ENCODE measurements at regions not wholly inside any gene's neighbourhood (a gene's known extent, or its start where the extent isn't known, plus 50 kb on each side); places are given as distances from the start of the nearest gene placed in this dataset.

DNA sequence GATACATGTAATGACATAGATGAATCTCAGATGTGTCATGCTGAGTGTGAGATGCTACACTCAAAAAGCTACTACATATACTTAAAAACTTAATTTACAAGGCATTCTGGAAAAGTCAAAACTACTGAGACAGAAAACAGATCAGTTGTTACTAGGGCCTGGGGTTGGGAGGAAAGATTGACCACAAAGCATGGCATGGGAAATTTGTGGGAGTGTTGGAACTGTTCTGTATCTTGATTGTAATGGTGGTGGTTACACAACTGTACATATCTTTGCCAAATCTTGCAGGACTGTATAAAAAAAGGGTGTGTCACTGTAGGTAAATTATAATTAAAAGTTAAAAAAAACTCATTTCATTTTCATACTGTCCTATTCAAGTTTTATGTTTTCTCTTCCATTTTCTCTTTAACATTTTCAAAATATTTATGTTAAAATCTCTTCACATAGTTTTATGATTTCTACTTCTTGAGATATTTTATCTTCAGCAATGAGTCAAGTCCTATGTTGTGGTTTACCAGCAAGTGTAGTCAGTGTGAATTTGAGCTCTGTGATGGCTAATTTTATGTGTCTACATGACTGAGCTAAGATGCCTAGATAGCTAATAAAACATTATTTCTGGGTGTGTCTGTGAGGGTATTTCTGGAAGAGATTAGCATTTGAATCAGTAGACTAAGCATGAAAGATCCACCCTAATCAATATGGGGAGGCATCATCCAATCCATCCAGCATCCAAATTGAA is 58.6 kb upstream of the VRK2 start:
- no peak overlapping the region for H3K4me3 Mint-ChIP-seq
- H3K4me1 Mint-ChIP-seq: no peaks in the 10 kb centered on the region
- peaks cover 0 to 3% (median 0%) of the 10 kb centered on the region in 3 donors for H3K27me3 Mint-ChIP-seq (ENCODE audit: low read depth in 3 of 3)
- peaks cover 0 to 2% (median 2%) of the 10 kb centered on the region in 6 donors for H3K9me3 Mint-ChIP-seq
- H3K36me3 Mint-ChIP-seq: peaks cover 2 to 3% (median 2%) of the 10 kb centered on the region in 3 donors
- H3K27ac Mint-ChIP-seq: no peak overlapping the region
- no peak for DNase-seq

DNA sequence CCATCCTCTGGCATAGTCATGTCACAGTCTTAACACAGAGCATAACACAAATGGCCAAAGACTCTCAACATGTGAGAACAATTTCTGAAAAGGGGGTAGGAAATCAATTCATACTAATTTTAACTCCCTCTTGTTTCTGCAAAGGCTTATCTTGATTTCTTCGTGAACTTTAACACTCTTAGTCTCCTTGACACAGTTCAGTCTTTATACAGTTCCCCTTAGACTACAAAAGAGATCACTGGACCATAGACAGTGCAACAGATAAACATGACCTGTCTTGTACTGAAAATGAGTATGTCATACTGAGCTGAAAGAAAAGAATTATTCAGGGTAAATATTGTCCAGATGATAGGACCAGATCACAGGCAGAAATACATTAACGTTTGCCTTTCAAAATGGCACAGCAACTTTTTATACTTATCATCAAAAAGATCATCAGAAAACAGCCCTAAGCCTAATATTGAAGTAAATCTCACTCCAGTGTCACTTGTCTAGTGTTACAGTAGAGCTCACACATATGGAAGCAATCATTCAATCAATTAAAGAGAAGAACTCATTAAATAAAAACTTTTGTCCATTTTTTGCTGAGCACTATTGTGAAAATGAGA is 56.4 kb upstream of the VRK2 start:
- DNase-seq: no peak
- peaks cover 0 to 2% (median 0%) of the 10 kb centered on the region in 6 donors for H3K9me3 Mint-ChIP-seq
- H3K27ac Mint-ChIP-seq: no peak overlapping the region
- peaks cover 0 to 3% (median 0%) of the 10 kb centered on the region in 3 donors for H3K27me3 Mint-ChIP-seq (ENCODE audit: low read depth in 3 of 3)
- H3K4me1 Mint-ChIP-seq: no peaks in the 10 kb centered on the region
- H3K4me3 Mint-ChIP-seq: no peak overlapping the region
- no peaks in the 10 kb centered on the region for H3K36me3 Mint-ChIP-seq
